Activated T-helper 17 cell treated with anti-CD3 and anti-CD28 coated beads, Interleukin-2, amount 50 U/mL, for 72 hours (primary cell): ENCODE measurements at regions not wholly inside any gene's neighbourhood (a gene's known extent, or its start where the extent isn't known, plus 50 kb on each side); places are given as distances from the start of the nearest gene placed in this dataset.
"Not testable (repeated sequence)": the region's sequence is repeated elsewhere in the genome, so short reads cannot be mapped to it uniquely, and the experiment has no call there.

Source experiments
- ATAC-seq: fragments of 150-1000 bp; cut with Tn5 transposase; replicated peaks from 2 replicates; pipeline ENCODE4 v1.10.0; 2021; ENCODE audit warnings: mild to moderate bottlenecking, moderate library complexity
- H3K27ac Mint-ChIP-seq: one replicate; pipeline ENCODE4 v1.8.0; 2022; ENCODE audit warnings: mixed read lengths
- H3K27me3 Mint-ChIP-seq: one replicate; pipeline ENCODE4 v1.8.0; 2022; ENCODE audit warnings: mixed read lengths
- H3K36me3 Mint-ChIP-seq: one replicate; pipeline ENCODE4 v1.8.0; 2022; ENCODE audit warnings: low read depth, mild to moderate bottlenecking, mixed read lengths
- H3K4me1 Mint-ChIP-seq: one replicate; pipeline ENCODE4 v1.8.0; 2022; ENCODE audit warnings: mixed read lengths
- H3K4me3 Mint-ChIP-seq: one replicate; pipeline ENCODE4 v1.8.0; 2022; ENCODE audit warnings: mild to moderate bottlenecking, mixed read lengths
- H3K9me3 Mint-ChIP-seq: one replicate; pipeline ENCODE4 v1.8.0; 2022; ENCODE audit warnings: mixed read lengths

DNA sequence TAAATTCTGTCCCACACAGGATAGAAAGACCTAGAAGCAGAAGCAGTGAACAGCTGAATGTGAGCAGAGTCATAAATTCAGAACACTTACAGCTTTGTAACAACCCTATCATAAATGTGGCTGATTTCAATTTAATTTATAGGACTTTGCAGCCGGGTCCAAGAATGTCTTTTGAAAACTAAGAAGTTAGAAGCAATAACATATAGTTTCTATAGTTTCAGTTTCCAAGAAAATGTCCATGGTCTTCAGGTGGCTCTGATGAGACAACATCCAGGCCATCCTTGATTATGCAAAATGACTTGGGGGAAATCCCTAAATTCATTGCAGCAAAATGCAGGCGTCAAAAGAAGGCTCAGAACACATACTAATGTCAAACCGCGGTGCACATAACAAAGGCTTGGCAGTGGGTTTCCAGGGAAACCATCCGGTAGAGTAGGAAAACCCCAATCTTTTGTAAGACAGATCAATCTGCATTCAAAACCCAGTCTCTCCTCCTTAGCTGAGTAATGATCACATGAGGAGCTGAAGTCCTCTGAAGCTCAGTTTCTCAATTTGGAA is 442.2 kb upstream of the ID2 start:
- H3K27me3 Mint-ChIP-seq: no peaks in the 10 kb centered on the region
- H3K9me3 Mint-ChIP-seq: peaks cover 3% of the 10 kb centered on the region
- peak overlapping the region; percentile 19 for H3K4me3 Mint-ChIP-seq
- ATAC-seq: peak; percentile 94
- H3K4me1 Mint-ChIP-seq: peaks cover 16% of the 10 kb centered on the region
- peak overlapping the region; percentile 39 for H3K27ac Mint-ChIP-seq
- H3K36me3 Mint-ChIP-seq: peaks cover 10% of the 10 kb centered on the region

DNA sequence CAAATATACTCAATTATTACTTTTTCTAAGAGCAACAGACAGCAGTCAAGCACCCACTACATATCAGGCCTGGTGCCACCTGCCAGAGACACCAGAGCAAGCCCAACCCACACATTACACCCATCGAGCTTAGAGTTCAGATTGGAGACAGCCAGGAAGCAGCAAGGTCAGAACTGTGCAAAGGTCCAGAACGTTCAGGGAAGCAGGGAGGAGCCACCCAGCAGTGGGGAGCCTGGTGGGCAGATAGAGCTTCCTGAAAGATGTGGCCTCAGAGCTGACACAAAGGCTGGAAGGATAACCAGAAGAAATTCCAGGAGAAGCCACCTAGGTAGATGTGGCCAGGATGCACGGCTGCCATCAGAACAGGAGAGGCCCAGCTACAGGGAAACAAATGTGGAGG is 440.5 kb upstream of the ID2 start:
- no peak overlapping the region for H3K4me3 Mint-ChIP-seq
- no peak for ATAC-seq
- H3K27me3 Mint-ChIP-seq: no peaks in the 10 kb centered on the region
- H3K36me3 Mint-ChIP-seq: peaks cover 19% of the 10 kb centered on the region
- peaks cover 16% of the 10 kb centered on the region for H3K9me3 Mint-ChIP-seq
- H3K4me1 Mint-ChIP-seq: peaks cover 16% of the 10 kb centered on the region
- H3K27ac Mint-ChIP-seq: peak overlapping the region; percentile 39

DNA sequence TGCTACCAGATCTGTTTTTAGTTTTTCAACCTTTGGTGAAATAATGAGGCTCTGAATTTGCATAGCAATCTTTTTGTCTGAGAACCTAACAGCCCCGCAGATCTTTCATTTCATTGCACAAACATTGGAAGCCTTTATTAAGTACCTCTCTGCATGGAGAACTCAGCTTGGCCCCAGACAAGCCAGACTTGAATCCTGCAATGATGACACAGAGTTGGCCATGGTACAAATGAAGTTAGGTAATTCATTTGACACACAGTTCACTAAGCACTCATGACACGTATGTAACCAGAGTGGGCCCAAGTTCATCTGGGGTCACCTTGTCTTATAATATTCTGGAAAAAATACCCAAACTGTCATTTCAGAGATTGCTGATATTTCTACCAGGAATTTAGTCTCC is 439.1 kb upstream of the ID2 start:
- Mint-ChIP-seq H3K4me1 (peaks cover 16% of the 10 kb centered on the region), H3K27me3 (no peaks in the 10 kb centered on the region), H3K9me3 (peaks cover 19% of the 10 kb centered on the region), H3K36me3 (peaks cover 10% of the 10 kb centered on the region), H3K27ac (no peak overlapping the region), H3K4me3 (no peak overlapping the region)
- no peak for ATAC-seq

DNA sequence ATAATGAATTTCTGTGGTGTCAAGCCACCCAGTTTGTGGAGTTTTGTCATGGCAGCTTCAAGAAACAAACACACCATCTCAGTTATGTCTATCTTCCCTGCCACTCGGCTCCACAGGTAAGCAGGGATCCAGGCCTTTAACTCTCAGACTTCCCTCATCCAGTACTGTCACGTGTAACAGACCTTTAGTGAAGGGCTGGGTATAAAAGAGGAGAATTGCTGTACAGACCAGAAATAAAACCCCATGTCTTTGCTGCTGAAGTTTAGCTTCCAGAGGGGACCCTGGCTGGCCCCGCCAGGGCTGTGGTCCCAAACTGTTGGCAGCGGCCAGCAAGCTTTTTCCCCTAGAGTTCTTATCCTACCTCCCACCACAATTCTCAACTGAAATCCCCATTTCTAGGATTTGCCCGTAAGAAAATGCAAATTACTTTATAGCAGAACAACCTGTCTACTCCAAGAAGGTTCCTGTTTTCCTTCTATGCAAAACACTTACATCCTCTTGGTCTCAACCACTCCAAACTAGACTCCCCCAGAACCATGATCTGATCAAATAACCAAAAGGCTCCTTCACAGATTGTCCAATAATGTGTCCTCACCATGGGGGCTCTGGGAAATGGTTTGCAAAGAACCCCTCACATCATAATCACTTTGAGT is 438.0 kb upstream of the ID2 start:
- Mint-ChIP-seq H3K27ac (peak overlapping the region; percentile 61), H3K9me3 (peaks cover 19% of the 10 kb centered on the region), H3K4me3 (no peak overlapping the region), H3K4me1 (peaks cover 21% of the 10 kb centered on the region), H3K27me3 (no peaks in the 10 kb centered on the region), H3K36me3 (peaks cover 10% of the 10 kb centered on the region)
- ATAC-seq: no peak

DNA sequence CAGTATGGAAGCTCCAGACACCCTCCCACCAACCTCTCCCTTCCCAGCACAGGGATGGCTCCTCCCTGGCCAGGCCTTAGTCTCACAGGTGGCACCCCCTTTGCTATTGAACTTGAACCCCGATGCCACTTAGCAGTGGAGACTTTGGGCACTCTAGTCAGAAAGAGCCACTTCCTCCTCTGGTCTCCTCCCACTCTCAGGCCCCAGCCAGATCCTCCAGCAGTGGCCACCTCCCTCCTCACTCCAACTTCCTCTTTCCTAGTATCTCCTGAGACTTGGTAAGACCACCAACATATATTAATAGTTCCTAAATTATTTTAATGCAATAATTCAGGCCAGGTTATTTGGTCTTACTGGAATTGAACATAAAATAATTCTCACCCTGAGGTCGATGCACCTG is 437.2 kb upstream of the ID2 start:
- H3K27ac Mint-ChIP-seq: peak overlapping the region; percentile 61
- H3K27me3 Mint-ChIP-seq: no peaks in the 10 kb centered on the region
- H3K4me3 Mint-ChIP-seq: no peak overlapping the region
- peaks cover 19% of the 10 kb centered on the region for H3K4me1 Mint-ChIP-seq
- no peak for ATAC-seq
- peaks cover 10% of the 10 kb centered on the region for H3K36me3 Mint-ChIP-seq
- peaks cover 19% of the 10 kb centered on the region for H3K9me3 Mint-ChIP-seq

DNA sequence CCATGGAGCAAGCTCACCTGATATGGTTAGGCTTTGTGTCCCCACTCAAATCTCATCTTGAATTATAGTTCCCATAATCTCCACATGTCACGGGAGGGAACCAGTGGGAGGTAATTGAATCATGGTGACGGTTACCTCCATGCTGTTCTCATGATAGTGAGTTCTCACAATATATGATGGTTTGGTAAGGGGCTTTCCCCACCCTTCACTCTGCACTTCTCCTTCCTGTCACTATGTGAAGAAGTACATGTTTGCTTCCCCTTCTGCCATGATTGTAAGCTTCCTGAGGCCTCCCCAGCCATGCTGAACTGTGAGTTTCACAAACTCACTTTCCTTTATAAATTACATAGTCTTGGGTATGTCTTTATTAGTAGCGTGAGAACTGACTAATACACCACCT is 435.7 kb upstream of the ID2 start:
- peaks cover 10% of the 10 kb centered on the region for H3K36me3 Mint-ChIP-seq
- no peaks in the 10 kb centered on the region for H3K27me3 Mint-ChIP-seq
- no peak overlapping the region for H3K27ac Mint-ChIP-seq
- H3K4me3 Mint-ChIP-seq: no peak overlapping the region
- ATAC-seq: no peak
- peaks cover 25% of the 10 kb centered on the region for H3K9me3 Mint-ChIP-seq
- peaks cover 9% of the 10 kb centered on the region for H3K4me1 Mint-ChIP-seq

DNA sequence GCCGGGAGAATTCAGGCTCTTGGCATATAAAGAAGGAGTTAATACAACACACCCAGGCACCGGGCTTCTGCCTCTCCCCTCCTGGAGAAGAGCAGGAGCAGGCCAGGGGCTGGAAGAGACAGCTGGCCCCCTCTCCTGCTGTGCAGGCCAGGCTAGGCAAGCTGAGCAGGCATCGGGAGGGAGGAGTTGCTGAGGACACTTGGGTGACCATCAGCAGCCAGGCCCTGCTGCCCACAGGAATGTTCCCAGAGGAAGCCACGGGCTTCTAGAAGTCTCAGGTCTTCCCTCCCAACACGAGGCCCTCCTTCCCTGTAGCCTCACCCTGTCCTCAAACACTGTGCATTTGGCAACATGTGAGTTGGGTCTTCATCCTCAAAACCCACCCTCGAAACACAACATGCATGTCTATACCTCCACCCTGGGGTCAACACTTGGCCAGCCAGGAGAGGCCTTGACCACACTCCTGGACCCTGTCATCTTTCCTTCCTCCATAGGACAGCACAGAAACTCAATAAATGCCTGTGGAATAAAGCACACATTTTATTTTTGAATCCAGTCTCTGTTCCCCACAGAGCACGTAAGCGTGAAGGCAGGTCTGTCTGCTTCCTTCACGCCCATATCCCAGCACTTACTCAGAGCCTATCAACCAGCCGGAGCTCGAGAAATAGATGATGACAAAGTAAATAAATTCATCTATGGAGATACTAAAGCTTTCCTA is 433.8 kb upstream of the ID2 start:
- Mint-ChIP-seq H3K27ac (peak overlapping the region; percentile 63), H3K4me3 (peak overlapping the region; percentile 15), H3K27me3 (no peaks in the 10 kb centered on the region), H3K4me1 (peaks cover 5% of the 10 kb centered on the region), H3K36me3 (peaks cover 10% of the 10 kb centered on the region), H3K9me3 (peaks cover 25% of the 10 kb centered on the region)
- ATAC-seq: no peak

DNA sequence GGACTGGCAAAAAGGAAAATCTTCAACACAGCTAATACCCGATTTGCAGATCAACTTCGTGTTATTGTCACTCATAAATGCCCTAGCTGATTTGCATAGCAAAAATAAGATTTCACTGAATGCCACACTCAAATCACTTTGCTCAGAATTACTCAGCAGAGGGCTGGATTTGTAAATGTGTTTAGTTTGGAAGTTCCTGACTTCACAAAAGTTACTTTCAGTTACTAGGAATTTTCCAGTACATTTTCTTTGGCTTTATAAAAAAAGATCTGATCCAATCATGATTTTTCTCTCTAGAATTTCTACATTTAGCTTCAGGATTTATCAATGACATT is 433.3 kb upstream of the ID2 start:
- no peaks in the 10 kb centered on the region for H3K27me3 Mint-ChIP-seq
- peak overlapping the region; percentile 15 for H3K4me3 Mint-ChIP-seq
- peak overlapping the region; percentile 63 for H3K27ac Mint-ChIP-seq
- peaks cover 25% of the 10 kb centered on the region for H3K9me3 Mint-ChIP-seq
- peaks cover 6% of the 10 kb centered on the region for H3K4me1 Mint-ChIP-seq
- H3K36me3 Mint-ChIP-seq: peaks cover 10% of the 10 kb centered on the region
- peak; percentile 35 for ATAC-seq

DNA sequence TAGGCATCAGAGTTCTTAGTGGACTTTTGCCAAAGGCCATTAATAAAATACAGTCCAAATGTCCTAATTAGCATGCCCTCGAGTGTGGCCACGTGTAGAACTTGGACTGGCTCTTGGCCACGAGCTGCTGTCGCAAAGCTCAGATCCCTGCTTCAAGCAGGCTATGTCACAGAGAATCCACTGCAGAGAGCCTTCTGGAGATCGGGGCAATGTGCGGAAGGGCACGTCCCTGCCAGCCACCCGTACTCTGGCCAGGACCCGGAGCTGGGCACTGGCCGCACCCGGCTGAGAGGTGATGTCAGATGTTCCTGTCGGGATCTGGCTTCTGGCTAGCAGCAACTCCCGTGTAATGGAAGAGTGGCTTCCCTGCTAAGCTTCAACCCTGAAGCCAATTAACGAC is 432.7 kb upstream of the ID2 start:
- ATAC-seq: no peak
- Mint-ChIP-seq H3K27me3 (no peaks in the 10 kb centered on the region), H3K4me3 (no peak overlapping the region), H3K27ac (peak overlapping the region; percentile 63), H3K9me3 (peaks cover 22% of the 10 kb centered on the region), H3K4me1 (peaks cover 11% of the 10 kb centered on the region), H3K36me3 (peaks cover 10% of the 10 kb centered on the region)

DNA sequence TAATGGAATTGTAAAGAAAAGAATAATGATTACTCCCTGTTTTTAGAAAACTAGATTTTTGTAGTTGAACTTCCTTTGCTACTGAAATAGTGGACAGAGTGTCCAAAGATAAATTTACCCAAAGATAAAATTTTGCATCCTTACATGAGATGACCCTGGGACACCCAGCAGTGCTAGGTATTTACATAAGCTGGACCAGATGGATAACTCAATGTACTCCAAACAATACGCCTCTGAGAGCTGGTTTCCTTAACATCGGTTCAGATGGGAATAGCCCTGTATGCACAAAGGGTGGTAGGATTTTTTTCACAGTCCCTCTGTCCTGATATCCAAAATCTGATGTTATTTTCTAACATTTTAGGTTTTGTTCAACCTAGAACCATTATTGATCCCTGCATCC is 432.1 kb upstream of the ID2 start:
- no peak overlapping the region for H3K4me3 Mint-ChIP-seq
- peaks cover 16% of the 10 kb centered on the region for H3K4me1 Mint-ChIP-seq
- no peaks in the 10 kb centered on the region for H3K27me3 Mint-ChIP-seq
- peaks cover 20% of the 10 kb centered on the region for H3K9me3 Mint-ChIP-seq
- peaks cover 7% of the 10 kb centered on the region for H3K36me3 Mint-ChIP-seq
- no peak for ATAC-seq
- H3K27ac Mint-ChIP-seq: no peak overlapping the region

DNA sequence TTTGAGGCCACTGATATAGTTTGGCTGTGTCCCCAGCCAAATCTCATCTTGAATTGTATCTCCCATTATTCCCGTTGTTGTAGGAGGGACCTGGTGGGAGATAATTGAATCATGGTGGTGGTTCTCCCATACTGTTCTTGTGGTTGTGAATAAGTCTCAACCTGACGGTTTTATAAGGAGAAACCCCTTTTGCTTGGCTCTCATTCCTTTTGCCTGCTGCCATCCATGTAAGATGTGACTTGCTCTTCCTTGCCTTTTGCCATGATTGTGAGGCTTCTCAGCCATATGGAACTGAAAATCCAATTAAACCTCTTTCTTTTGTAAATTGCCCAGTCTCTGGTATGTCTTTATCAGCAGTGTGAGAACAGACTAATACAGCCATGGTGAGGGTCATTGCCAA is 431.6 kb upstream of the ID2 start:
- ATAC-seq, H3K36me3 Mint-ChIP-seq, H3K4me3 Mint-ChIP-seq, H3K27me3 Mint-ChIP-seq: not testable (repeated sequence)
- Mint-ChIP-seq H3K9me3 (peaks cover 14% of the 10 kb centered on the region), H3K4me1 (peaks cover 16% of the 10 kb centered on the region), H3K27ac (peak overlapping the region; percentile 0)

DNA sequence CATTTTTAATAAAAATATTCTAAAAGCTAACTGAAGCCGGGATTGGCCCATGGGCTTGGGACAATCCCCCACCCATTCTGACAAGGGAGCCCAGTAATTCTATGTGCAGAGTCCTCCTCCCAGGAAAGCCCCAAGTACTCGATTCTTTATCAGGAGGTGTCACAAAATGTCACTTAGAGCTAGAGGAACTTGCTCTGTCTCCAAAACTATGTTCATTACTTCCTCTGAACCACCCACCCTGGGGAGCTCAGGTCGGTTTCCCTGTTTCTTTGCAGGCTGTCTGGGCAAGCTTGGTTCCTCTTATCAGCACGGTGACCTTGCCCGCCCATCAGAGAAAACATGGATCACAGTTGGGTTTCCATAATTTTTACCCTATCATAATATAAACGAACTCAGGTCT is 430.6 kb upstream of the ID2 start:
- Mint-ChIP-seq H3K4me1 (peaks cover 16% of the 10 kb centered on the region), H3K27ac (no peak overlapping the region), H3K27me3 (no peaks in the 10 kb centered on the region), H3K4me3 (no peak overlapping the region), H3K9me3 (peaks cover 9% of the 10 kb centered on the region), H3K36me3 (no peaks in the 10 kb centered on the region)
- ATAC-seq: no peak

DNA sequence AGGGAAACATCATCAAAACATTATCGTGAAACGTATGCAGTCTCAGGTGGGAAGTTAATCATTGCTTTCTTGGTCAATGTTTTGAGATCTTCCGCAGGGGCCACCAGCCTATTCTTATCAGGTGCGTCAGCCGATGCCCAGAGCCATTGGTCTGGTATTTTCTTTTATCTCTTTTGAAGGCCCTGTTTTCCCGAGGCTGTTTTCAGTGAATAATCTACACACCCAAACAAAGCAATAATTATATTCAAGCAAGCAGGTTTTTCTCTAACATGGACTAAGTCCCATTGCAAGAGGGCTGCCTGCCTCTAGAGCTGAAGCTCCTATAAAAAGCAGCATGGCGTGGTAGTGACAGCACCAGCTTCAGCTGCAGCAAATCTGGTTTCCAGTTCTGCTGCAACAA is 430.0 kb upstream of the ID2 start:
- H3K4me3 Mint-ChIP-seq: no peak overlapping the region
- no peak overlapping the region for H3K27ac Mint-ChIP-seq
- peaks cover 5% of the 10 kb centered on the region for H3K9me3 Mint-ChIP-seq
- H3K27me3 Mint-ChIP-seq: no peaks in the 10 kb centered on the region
- peaks cover 16% of the 10 kb centered on the region for H3K4me1 Mint-ChIP-seq
- ATAC-seq: no peak
- H3K36me3 Mint-ChIP-seq: no peaks in the 10 kb centered on the region

DNA sequence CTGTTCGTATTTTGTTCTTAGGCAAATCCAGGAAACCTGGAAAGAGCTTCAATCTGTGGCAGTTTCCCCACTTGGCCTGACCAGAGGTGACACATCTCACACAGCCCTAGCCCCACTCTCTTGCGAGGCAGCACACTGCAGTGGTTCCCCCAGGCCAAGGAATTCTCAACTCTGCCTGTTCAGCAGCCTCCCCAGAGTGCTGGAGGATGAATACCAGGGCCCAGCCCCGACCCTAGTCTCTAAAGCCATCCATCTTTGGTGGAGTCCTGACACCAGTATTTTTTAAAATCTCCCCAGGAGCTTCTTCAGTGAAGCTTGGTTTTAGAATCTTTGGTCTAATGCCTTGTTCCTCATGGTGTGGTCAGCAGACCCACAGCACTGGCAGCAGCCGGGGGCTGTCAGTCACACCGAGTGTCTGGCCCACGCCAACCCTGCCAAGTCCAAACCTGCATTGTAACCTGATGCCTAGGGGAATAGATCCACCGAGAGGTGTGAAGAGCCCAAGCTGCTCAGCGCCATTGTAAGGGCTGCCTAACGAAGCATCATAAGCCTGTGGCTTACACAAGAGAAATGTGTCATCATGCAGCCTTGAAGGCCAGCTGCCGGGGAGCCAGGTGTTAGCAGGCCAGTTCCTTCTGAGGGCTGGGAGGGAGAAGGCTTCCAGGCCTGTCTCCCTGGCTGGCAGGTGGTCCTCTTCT is 428.7 kb upstream of the ID2 start:
- Mint-ChIP-seq H3K4me3 (no peak overlapping the region), H3K27me3 (no peaks in the 10 kb centered on the region), H3K4me1 (peaks cover 15% of the 10 kb centered on the region), H3K9me3 (peaks cover 5% of the 10 kb centered on the region), H3K27ac (no peak overlapping the region), H3K36me3 (no peaks in the 10 kb centered on the region)
- ATAC-seq: no peak

DNA sequence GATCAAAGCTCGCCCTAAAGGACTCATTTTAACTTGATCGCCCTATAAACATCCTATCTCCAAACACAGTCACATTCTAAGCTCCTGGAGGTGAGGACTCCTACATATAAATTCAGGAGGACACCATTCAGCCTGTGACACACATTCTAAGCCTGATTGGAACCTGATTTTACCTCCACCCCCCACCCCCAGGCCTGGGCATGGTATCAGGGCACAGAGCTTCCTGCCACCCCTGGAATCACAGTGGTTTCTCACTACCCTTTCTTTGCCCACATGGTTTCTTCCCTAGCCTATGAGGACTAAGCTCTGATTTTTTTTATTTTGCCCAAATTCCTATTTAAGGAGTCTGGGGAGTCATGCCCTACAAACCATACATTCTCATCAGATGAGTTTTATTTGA is 428.1 kb upstream of the ID2 start:
- peaks cover 5% of the 10 kb centered on the region for H3K9me3 Mint-ChIP-seq
- peak overlapping the region; percentile 16 for H3K27ac Mint-ChIP-seq
- peaks cover 11% of the 10 kb centered on the region for H3K4me1 Mint-ChIP-seq
- no peaks in the 10 kb centered on the region for H3K27me3 Mint-ChIP-seq
- no peak overlapping the region for H3K4me3 Mint-ChIP-seq
- ATAC-seq: no peak
- no peaks in the 10 kb centered on the region for H3K36me3 Mint-ChIP-seq
